MM.1S (cell line): ENCODE measurements at regions not wholly inside any gene's neighbourhood (a gene's known extent, or its start where the extent isn't known, plus 50 kb on each side); places are given as distances from the start of the nearest gene placed in this dataset.
"Not testable (repeated sequence)": the region's sequence is repeated elsewhere in the genome, so short reads cannot be mapped to it uniquely, and the experiment has no call there.

Experiments
- CTCF ChIP-seq: fragments of 300-600 bp; sonication (generic); IDR thresholded peaks from 2 replicates; pipeline ENCODE4 v1.5.1; 2016; ENCODE audit warnings: antibody characterized with exemption, low read length, mixed read lengths
- EZH2phosphoT487 ChIP-seq: fragments of 300-600 bp; sonication (generic); IDR thresholded peaks from 2 replicates; pipeline ENCODE4 v1.6.1; 2018; ENCODE audit warnings: antibody characterized with exemption, low read length

- TF ChIP-seq CTCF, EZH2phosphoT487: not testable (repeated sequence)
Observed at GRCh38 chr9:7309051-7309450, 490.5 kb downstream of the DMAC1 start.
